H9 (cell line): ENCODE measurements at regions not wholly inside any gene's neighbourhood (a gene's known extent, or its start where the extent isn't known, plus 50 kb on each side); places are given as distances from the start of the nearest gene placed in this dataset.

Experiments used
- DNase-seq: peaks from one replicate; pipeline ENCODE4 v3.0.0-alpha.2; 2017
- H2AFZ ChIP-seq: one replicate; pipeline ENCODE4 v1.6.1; 2013; ENCODE audit warnings: mild to moderate bottlenecking, low read length, control low read depth, moderate library complexity
- H2AK5ac ChIP-seq: 2 replicates; pipeline ENCODE4 v1.6.1; 2013; ENCODE audit warnings: low read length, control low read depth, mixed read lengths; ENCODE audit not compliant: insufficient read length
- H2BK120ac ChIP-seq: one replicate; pipeline ENCODE4 v1.6.1; 2013; ENCODE audit warnings: low read depth, mild to moderate bottlenecking, low read length, control low read depth, inconsistent platforms; ENCODE audit not compliant: poor library complexity, severe bottlenecking
- H2BK12ac ChIP-seq: 2 replicates; pipeline ENCODE4 v1.6.1; 2013; ENCODE audit warnings: low read length, control low read depth, mixed read lengths, low read depth; ENCODE audit not compliant: insufficient read length
- H2BK15ac ChIP-seq: 2 replicates; pipeline ENCODE4 v1.6.1; 2013; ENCODE audit warnings: low read depth, low read length, control low read depth
- H2BK20ac ChIP-seq: one replicate; pipeline ENCODE4 v1.6.1; 2013; ENCODE audit warnings: low read depth, mild to moderate bottlenecking, low read length, control low read depth, inconsistent platforms; ENCODE audit not compliant: poor library complexity, severe bottlenecking
- H2BK5ac ChIP-seq: 2 replicates; pipeline ENCODE4 v1.6.1; 2013; ENCODE audit warnings: low read length, control low read depth, mixed read lengths; ENCODE audit not compliant: insufficient read length
- H3K14ac ChIP-seq: 2 replicates; pipeline ENCODE4 v1.6.1; 2013; ENCODE audit warnings: low read length, control low read depth; ENCODE audit not compliant: insufficient read depth
- H3K18ac ChIP-seq: 2 replicates; pipeline ENCODE4 v1.6.1; 2013; ENCODE audit warnings: low read depth, mild to moderate bottlenecking, mixed read lengths, low read length, control low read depth; ENCODE audit not compliant: insufficient read length
- H3K23ac ChIP-seq: 2 replicates; pipeline ENCODE4 v1.6.1; 2013; ENCODE audit warnings: low read length, control low read depth, mixed read lengths, low read depth; ENCODE audit not compliant: insufficient read length
- H3K23me2 ChIP-seq: 2 replicates; pipeline ENCODE4 v1.6.1; 2013; ENCODE audit warnings: low read depth, mild to moderate bottlenecking, mixed read lengths, low read length, control low read depth; ENCODE audit not compliant: insufficient read length, poor library complexity, severe bottlenecking
- H3K27ac ChIP-seq: 2 replicates; pipeline ENCODE4 v1.5.1; 2013; ENCODE audit warnings: low read length, control low read depth, mixed read lengths, low read depth; ENCODE audit not compliant: insufficient read length
- H3K27me3 ChIP-seq: 2 replicates; pipeline ENCODE4 v1.6.1; 2013; ENCODE audit warnings: low read length, control low read depth, inconsistent platforms; ENCODE audit not compliant: insufficient read depth
- H3K4ac ChIP-seq: 2 replicates; pipeline ENCODE4 v1.6.1; 2013; ENCODE audit warnings: low read depth, mild to moderate bottlenecking, control low read depth, inconsistent platforms, low read length, moderate library complexity
- H3K4me1 ChIP-seq: 2 replicates; pipeline ENCODE4 v1.6.1; 2013; ENCODE audit warnings: low read length, control low read depth, inconsistent platforms; ENCODE audit not compliant: insufficient read depth
- H3K4me2 ChIP-seq: 2 replicates; pipeline ENCODE4 v1.6.1; 2013; ENCODE audit warnings: low read length, control low read depth, mixed read lengths; ENCODE audit not compliant: insufficient read length, insufficient read depth
- H3K56ac ChIP-seq: 2 replicates; pipeline ENCODE4 v1.6.1; 2013; ENCODE audit warnings: low read depth, mild to moderate bottlenecking, mixed read lengths, low read length, control low read depth; ENCODE audit not compliant: insufficient read length
- H3K79me1 ChIP-seq: 2 replicates; pipeline ENCODE4 v1.6.1; 2013; ENCODE audit warnings: low read depth, mild to moderate bottlenecking, moderate library complexity, low read length, control low read depth, inconsistent platforms; ENCODE audit not compliant: insufficient read depth, poor library complexity, severe bottlenecking
- H3K79me2 ChIP-seq: 2 replicates; pipeline ENCODE4 v1.6.1; 2013; ENCODE audit warnings: low read length, control low read depth, inconsistent platforms; ENCODE audit not compliant: insufficient read depth
- H3K9ac ChIP-seq: 2 replicates; pipeline ENCODE4 v1.6.1; 2013; ENCODE audit warnings: low read length, control low read depth, mixed read lengths; ENCODE audit not compliant: insufficient read length; ENCODE audit errors: extremely low read depth
- H3K9me3 ChIP-seq: one replicate; pipeline ENCODE4 v1.6.1; 2013; ENCODE audit warnings: low read depth, low read length, inconsistent platforms; ENCODE audit not compliant: control insufficient read depth
- H3T11ph ChIP-seq: one replicate; pipeline ENCODE4 v1.6.1; 2013; ENCODE audit warnings: mild to moderate bottlenecking, low read length, control low read depth, inconsistent platforms
- H4K20me1 ChIP-seq: one replicate; pipeline ENCODE4 v1.6.1; 2013; ENCODE audit not compliant: control insufficient read depth, insufficient read length, insufficient read depth
- H4K5ac ChIP-seq: 2 replicates; pipeline ENCODE4 v1.6.1; 2013; ENCODE audit warnings: low read depth, mild to moderate bottlenecking, mixed read lengths, low read length, control low read depth; ENCODE audit not compliant: insufficient read length
- H4K8ac ChIP-seq: replicated peaks from 2 replicates; pipeline ENCODE4 v1.6.1; 2013; ENCODE audit warnings: low read length, control low read depth, mixed read lengths, low read depth; ENCODE audit not compliant: insufficient read length
- H4K91ac ChIP-seq: 2 replicates; pipeline ENCODE4 v1.6.1; 2013; ENCODE audit warnings: low read depth, mild to moderate bottlenecking, moderate library complexity, mixed read lengths, low read length, control low read depth; ENCODE audit not compliant: insufficient read length
- H3K27ac Mint-ChIP-seq, 3 experiments: 2 replicates in 2 of 3; 3 replicates in 1 of 3; pipeline ENCODE4 v1.8.0; 2020 to 2021; ENCODE audit warnings: mixed read lengths in 3 of 3, mild to moderate bottlenecking in 1 of 3, moderate library complexity in 1 of 3
- H3K27me3 Mint-ChIP-seq: 2 replicates; pipeline ENCODE4 v1.8.0; 2021; ENCODE audit warnings: low read depth, mild to moderate bottlenecking, moderate library complexity, mixed read lengths
- H3K36me3 Mint-ChIP-seq, 3 experiments: 2 replicates in 2 of 3; 3 replicates in 1 of 3; pipeline ENCODE4 v1.8.0; 2020 to 2021; ENCODE audit warnings: low read depth in 3 of 3, mixed read lengths in 3 of 3; ENCODE audit not compliant: insufficient read depth in 1 of 3
- H3K4me1 Mint-ChIP-seq, 2 experiments: 2 replicates each; pipeline ENCODE4 v1.8.0; 2020; ENCODE audit warnings: mixed read lengths in 2 of 2
- H3K4me3 Mint-ChIP-seq, 2 experiments: 2 replicates in 1 of 2; 3 replicates in 1 of 2; pipeline ENCODE4 v1.8.0; 2020 to 2021; ENCODE audit warnings: mild to moderate bottlenecking in 2 of 2, mixed read lengths in 2 of 2, moderate library complexity in 1 of 2
- H3K9me3 Mint-ChIP-seq, 2 experiments: 2 replicates in 1 of 2; 3 replicates in 1 of 2; pipeline ENCODE4 v1.8.0; 2020; ENCODE audit warnings: mild to moderate bottlenecking in 2 of 2, mixed read lengths in 2 of 2, moderate library complexity in 1 of 2
- WGBS: extraction: QIAGEN DNeasy Blood & Tissue Kit; methylation state at CpG from one replicate; pipeline ENCODE4 v1.1.7; 2013; ENCODE audit warnings: missing lambda C conversion rate, low lambda C conversion rate, mixed read lengths; ENCODE audit not compliant: insufficient read length; ENCODE audit errors: extremely low coverage; 5-methylcytosine and 5-hydroxymethylcytosine counted together
- TF ChIP-seq, protein P1 (sequence below): fragments of 200-600 bp; sonication (generic); conservative IDR thresholded peaks from 3 replicates; pipeline ENCODE4 v1.8.0; 2021; ENCODE audit warnings: antibody characterized with exemption, mild to moderate bottlenecking

DNA sequence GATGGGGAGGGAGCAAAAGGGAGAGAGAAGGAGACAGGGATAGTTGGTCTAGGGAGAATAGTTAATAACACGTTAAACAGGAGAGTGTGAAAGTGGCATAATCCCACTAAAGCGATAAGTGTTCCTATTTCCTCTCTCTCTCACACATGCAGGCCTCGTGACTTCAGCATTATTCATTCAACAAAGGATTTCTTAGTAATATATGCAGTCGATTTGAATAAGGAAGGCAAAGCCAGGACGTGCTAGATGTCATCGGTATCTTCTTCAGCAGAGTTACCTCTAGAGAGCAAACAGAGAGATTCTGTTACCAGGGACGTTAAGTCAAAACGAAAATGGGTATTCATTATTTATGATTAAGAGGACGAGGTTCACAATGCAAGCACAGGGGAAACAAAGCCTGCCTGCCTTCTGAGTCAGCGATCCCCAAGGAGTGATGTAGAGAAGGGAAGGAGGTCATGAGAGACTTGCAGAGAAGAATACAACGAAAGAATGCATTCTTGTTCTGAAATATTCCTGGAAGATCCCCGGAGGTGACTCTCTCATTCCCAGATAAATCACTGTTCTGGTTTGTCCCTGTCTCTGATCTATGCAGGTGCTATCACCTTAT, 1048.4 kb downstream of the NLGN4X start:
- Mint-ChIP-seq H3K27me3 (no peaks in the 10 kb centered on the region), H3K9me3 (no peaks in the 10 kb centered on the region), H3K36me3 (no peaks in the 10 kb centered on the region), H3K4me1 (peaks cover 5 to 8% of the 10 kb centered on the region in 2 experiments; a peak in 3 of 4 replicates), H3K27ac (peak overlapping the region in 1 of 3 experiments; percentile 32; a peak in 1 of 7 replicates), H3K4me3 (no peak overlapping the region)
- no peak for DNase-seq
- no CpG with 5 or more reads among the region's 12 CpGs for WGBS
- no peak overlapping the region for H2AK5ac ChIP-seq
- H3K4me1 ChIP-seq = no peaks in the 10 kb centered on the region
- H3K79me2 ChIP-seq = no peaks in the 10 kb centered on the region
- H4K5ac ChIP-seq = no peak overlapping the region
- no peak overlapping the region for H3K4me2 ChIP-seq
- no peak overlapping the region for H4K91ac ChIP-seq
- no peak overlapping the region for H3K56ac ChIP-seq
- no peak overlapping the region for H2BK15ac ChIP-seq
- no peak overlapping the region for H2BK120ac ChIP-seq
- H3K18ac ChIP-seq = no peak overlapping the region
- H4K8ac ChIP-seq = no peak overlapping the region
- no peaks in the 10 kb centered on the region for H3K27me3 ChIP-seq
- H3K27ac ChIP-seq = no peak overlapping the region
- no peak overlapping the region for H3K23ac ChIP-seq
- no peak overlapping the region for H3K4ac ChIP-seq
- no peak overlapping the region for H3T11ph ChIP-seq
- H3K9ac ChIP-seq = no peak overlapping the region
- H3K14ac ChIP-seq = no peak overlapping the region
- H3K23me2 ChIP-seq = no peaks in the 10 kb centered on the region
- TF ChIP-seq, protein P1, sequence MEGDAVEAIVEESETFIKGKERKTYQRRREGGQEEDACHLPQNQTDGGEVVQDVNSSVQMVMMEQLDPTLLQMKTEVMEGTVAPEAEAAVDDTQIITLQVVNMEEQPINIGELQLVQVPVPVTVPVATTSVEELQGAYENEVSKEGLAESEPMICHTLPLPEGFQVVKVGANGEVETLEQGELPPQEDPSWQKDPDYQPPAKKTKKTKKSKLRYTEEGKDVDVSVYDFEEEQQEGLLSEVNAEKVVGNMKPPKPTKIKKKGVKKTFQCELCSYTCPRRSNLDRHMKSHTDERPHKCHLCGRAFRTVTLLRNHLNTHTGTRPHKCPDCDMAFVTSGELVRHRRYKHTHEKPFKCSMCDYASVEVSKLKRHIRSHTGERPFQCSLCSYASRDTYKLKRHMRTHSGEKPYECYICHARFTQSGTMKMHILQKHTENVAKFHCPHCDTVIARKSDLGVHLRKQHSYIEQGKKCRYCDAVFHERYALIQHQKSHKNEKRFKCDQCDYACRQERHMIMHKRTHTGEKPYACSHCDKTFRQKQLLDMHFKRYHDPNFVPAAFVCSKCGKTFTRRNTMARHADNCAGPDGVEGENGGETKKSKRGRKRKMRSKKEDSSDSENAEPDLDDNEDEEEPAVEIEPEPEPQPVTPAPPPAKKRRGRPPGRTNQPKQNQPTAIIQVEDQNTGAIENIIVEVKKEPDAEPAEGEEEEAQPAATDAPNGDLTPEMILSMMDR = no peak
- H2BK5ac ChIP-seq = no peak overlapping the region
- no peaks in the 10 kb centered on the region for H3K79me1 ChIP-seq
- no peak overlapping the region for H2BK20ac ChIP-seq
- no peaks in the 10 kb centered on the region for H3K9me3 ChIP-seq
- no peaks in the 10 kb centered on the region for H4K20me1 ChIP-seq
- H2AFZ ChIP-seq = no peak overlapping the region
- H2BK12ac ChIP-seq = no peak overlapping the region
